H1 (cell line): ENCODE measurements at regions not wholly inside any gene's neighbourhood (a gene's known extent, or its start where the extent isn't known, plus 50 kb on each side); places are given as distances from the start of the nearest gene placed in this dataset.

Experiments used
- CTCF ChIA-PET: fragments of 300-600 bp; sonication (Branson Sonifier 250); formaldehyde crosslinking; loops from one replicate; lab custom pipeline; 2021; ENCODE audit not compliant: partially characterized antibody; lab: Charles Lee
- POLR2A ChIA-PET: fragments of 300-600 bp; sonication (Branson Sonifier 250); formaldehyde crosslinking; loops from one replicate; lab custom pipeline; 2021; ENCODE audit warnings: inconsistent platforms; ENCODE audit not compliant: partially characterized antibody; lab: Charles Lee
- DNase-seq, 2 experiments: peaks; one replicate each; pipeline versions ENCODE4 v3.0.0 to v3.0.0-alpha.2; 2010 to 2022; ENCODE audit warnings: low spot score in 2 of 2, low read depth in 1 of 2, mixed read lengths in 1 of 2
- FAIRE-seq: peaks from 2 replicates; lab custom pipeline; 2011; peaks lifted over from hg19 to GRCh38; lab: Jason Lieb, UNC
- H2AFZ ChIP-seq: 2 replicates; pipeline ENCODE4 v1.8.1; 2012; ENCODE audit warnings: low read length, inconsistent platforms
- H2AK5ac ChIP-seq: 2 replicates; pipeline ENCODE4 v1.6.1; 2013; ENCODE audit warnings: low read depth, low read length
- H2BK120ac ChIP-seq: replicated peaks from 2 replicates; pipeline ENCODE3; 2013; ENCODE audit warnings: low read depth, low read length, inconsistent platforms
- H2BK12ac ChIP-seq: 2 replicates; pipeline ENCODE4 v1.6.1; 2013; ENCODE audit warnings: low read depth, low read length
- H2BK15ac ChIP-seq: 2 replicates; pipeline ENCODE4 v1.6.1; 2013; ENCODE audit warnings: low read length
- H2BK20ac ChIP-seq: 2 replicates; pipeline ENCODE4 v1.6.1; 2013; ENCODE audit warnings: low read length
- H2BK5ac ChIP-seq: 2 replicates; pipeline ENCODE4 v1.6.1; 2013; ENCODE audit warnings: low read depth, low read length
- H3K14ac ChIP-seq: 2 replicates; pipeline ENCODE4 v1.6.1; 2013; ENCODE audit warnings: inconsistent platforms; ENCODE audit not compliant: insufficient read length
- H3K18ac ChIP-seq: 2 replicates; pipeline ENCODE4 v1.6.1; 2013; ENCODE audit warnings: low read length; ENCODE audit errors: extremely low read depth
- H3K23ac ChIP-seq: 2 replicates; pipeline ENCODE4 v1.6.1; 2013; ENCODE audit warnings: inconsistent platforms; ENCODE audit not compliant: insufficient read length
- H3K23me2 ChIP-seq: 2 replicates; pipeline ENCODE4 v1.6.1; 2013; ENCODE audit warnings: low read depth, low read length
- H3K27ac ChIP-seq: 2 replicates; pipeline ENCODE4 v1.6.1; 2011; ENCODE audit warnings: low read depth, low read length, inconsistent platforms
- H3K27me3 ChIP-seq, 4 experiments: replicated peaks in 1 of 4; 1 replicate in 1 of 4; 2 replicates in 3 of 4; pipeline versions ENCODE4 v1.6.1 to v1.8.1; 2011 to 2013; ENCODE audit warnings: low read length in 3 of 4, mild to moderate bottlenecking in 3 of 4, inconsistent platforms in 2 of 4, mixed read lengths in 2 of 4, moderate library complexity in 1 of 4; ENCODE audit not compliant: control insufficient read depth in 3 of 4, insufficient read depth in 3 of 4; ENCODE audit errors: extremely low read depth in 1 of 4
- H3K36me3 ChIP-seq, 4 experiments: 2 replicates each; pipeline versions ENCODE4 v1.6.1 to v1.8.1; 2011 to 2013; ENCODE audit warnings: mild to moderate bottlenecking in 4 of 4, low read length in 3 of 4, moderate library complexity in 2 of 4, control low read depth in 1 of 4, inconsistent platforms in 1 of 4; ENCODE audit not compliant: insufficient read depth in 4 of 4, control insufficient read depth in 2 of 4
- H3K4ac ChIP-seq: replicated peaks from 2 replicates; pipeline ENCODE3; 2013; ENCODE audit warnings: low read length, low read depth, mixed read lengths, inconsistent platforms; ENCODE audit not compliant: insufficient read length
- H3K4me1 ChIP-seq, 4 experiments: replicated peaks in 1 of 4; 1 replicate in 1 of 4; 2 replicates in 3 of 4; pipeline versions ENCODE4 v1.6.1 to v1.8.1; 2011 to 2013; ENCODE audit warnings: low read length in 3 of 4, inconsistent platforms in 2 of 4, mixed read lengths in 1 of 4; ENCODE audit not compliant: insufficient read depth in 4 of 4, control insufficient read depth in 3 of 4
- H3K4me2 ChIP-seq, 2 experiments: 2 replicates each; pipeline versions ENCODE4 v1.6.1 to v1.8.1; 2011 to 2013; ENCODE audit warnings: low read depth in 2 of 2, low read length in 2 of 2, control low read depth in 1 of 2, inconsistent platforms in 1 of 2, mild to moderate bottlenecking in 1 of 2; ENCODE audit not compliant: insufficient read depth in 1 of 2
- H3K4me3 ChIP-seq, 4 experiments: fragments of 200-600, 300-600 bp in 1 of 4; sonication (generic), shearing (Covaris generic), sonication (Bioruptor Twin) in 1 of 4; 2 replicates each; pipeline versions ENCODE4 v1.5.1 to v1.8.1; 2011 to 2016; ENCODE audit warnings: low read length in 4 of 4, low read depth in 3 of 4, control low read depth in 2 of 4, inconsistent platforms in 2 of 4, mild to moderate bottlenecking in 2 of 4, mixed read lengths in 1 of 4, moderate library complexity in 1 of 4; ENCODE audit not compliant: insufficient read depth in 2 of 4; ENCODE audit errors: extremely low read depth in 1 of 4
- H3K56ac ChIP-seq: replicated peaks from 2 replicates; pipeline ENCODE3; 2013; ENCODE audit warnings: low read depth, mild to moderate bottlenecking, mixed read lengths, low read length, inconsistent platforms; ENCODE audit not compliant: insufficient read length
- H3K79me1 ChIP-seq: 2 replicates; pipeline ENCODE4 v1.6.1; 2013; ENCODE audit warnings: low read depth, low read length, control low read depth
- H3K79me2 ChIP-seq, 2 experiments: 2 replicates each; pipeline versions ENCODE4 v1.6.1 to v1.8.1; 2012 to 2013; ENCODE audit warnings: low read length in 2 of 2, mild to moderate bottlenecking in 2 of 2, inconsistent platforms in 1 of 2; ENCODE audit not compliant: insufficient read depth in 2 of 2, control insufficient read depth in 1 of 2
- H3K9ac ChIP-seq, 4 experiments: replicated peaks in 1 of 4; 1 replicate in 1 of 4; 2 replicates in 3 of 4; pipeline versions ENCODE4 v1.6.1 to v1.8.1; 2011 to 2013; ENCODE audit warnings: low read depth in 3 of 4, low read length in 3 of 4, control low read depth in 2 of 4, mild to moderate bottlenecking in 2 of 4, moderate library complexity in 2 of 4, inconsistent platforms in 1 of 4; ENCODE audit errors: extremely low read depth in 1 of 4
- H3K9me3 ChIP-seq, 2 experiments: 2 replicates each; pipeline versions ENCODE4 v1.6.1 to v1.8.1; 2012 to 2013; ENCODE audit warnings: mild to moderate bottlenecking in 2 of 2, moderate library complexity in 2 of 2, control low read depth in 1 of 2, inconsistent platforms in 1 of 2, low read depth in 1 of 2, low read length in 1 of 2, mixed read lengths in 1 of 2; ENCODE audit not compliant: insufficient read depth in 2 of 2
- H4K20me1 ChIP-seq, 2 experiments: replicated peaks in 1 of 2; 2 replicates each; pipeline versions ENCODE3 to v1.8.1; 2011 to 2013; ENCODE audit warnings: inconsistent platforms in 2 of 2, low read length in 2 of 2, mild to moderate bottlenecking in 1 of 2; ENCODE audit not compliant: insufficient read depth in 2 of 2, control insufficient read depth in 1 of 2
- H4K5ac ChIP-seq: 2 replicates; pipeline ENCODE4 v1.6.1; 2013; ENCODE audit warnings: low read length, low read depth, mixed read lengths, inconsistent platforms; ENCODE audit not compliant: insufficient read length
- H4K8ac ChIP-seq: 2 replicates; pipeline ENCODE4 v1.8.0; 2013; ENCODE audit warnings: mild to moderate bottlenecking, moderate library complexity, low read length, inconsistent platforms; ENCODE audit not compliant: insufficient read depth; ENCODE audit errors: extremely low read depth
- H4K91ac ChIP-seq: replicated peaks from 2 replicates; pipeline ENCODE3; 2013; ENCODE audit warnings: low read length, mixed read lengths, inconsistent platforms; ENCODE audit not compliant: insufficient read length
- MAFK ChIP-seq: IDR thresholded peaks from 2 replicates; pipeline ENCODE4 v1.6.1; 2012; ENCODE audit warnings: low read depth, mild to moderate bottlenecking, improper control_type of control experiment, low read length
- SIX5 ChIP-seq: IDR thresholded peaks from 2 replicates; pipeline ENCODE4 v1.6.1; 2011; ENCODE audit warnings: mild to moderate bottlenecking, low read depth, low read length
- WGBS, 2 experiments: shearing (Covaris generic) in 1 of 2; methylation state at CpG; one replicate each; pipeline versions ENCODE4 v1.1.6 to v1.1.7; 2013 to 2015; ENCODE audit warnings: low lambda C conversion rate in 2 of 2, mixed read lengths in 2 of 2, inconsistent platforms in 1 of 2, low coverage in 1 of 2, missing lambda C conversion rate in 1 of 2; ENCODE audit not compliant: insufficient replicate concordance in 2 of 2, insufficient coverage in 1 of 2, insufficient read length in 1 of 2; ENCODE audit errors: extremely low coverage in 1 of 2, missing lambda C conversion rate in 1 of 2; 5-methylcytosine and 5-hydroxymethylcytosine counted together

DNA sequence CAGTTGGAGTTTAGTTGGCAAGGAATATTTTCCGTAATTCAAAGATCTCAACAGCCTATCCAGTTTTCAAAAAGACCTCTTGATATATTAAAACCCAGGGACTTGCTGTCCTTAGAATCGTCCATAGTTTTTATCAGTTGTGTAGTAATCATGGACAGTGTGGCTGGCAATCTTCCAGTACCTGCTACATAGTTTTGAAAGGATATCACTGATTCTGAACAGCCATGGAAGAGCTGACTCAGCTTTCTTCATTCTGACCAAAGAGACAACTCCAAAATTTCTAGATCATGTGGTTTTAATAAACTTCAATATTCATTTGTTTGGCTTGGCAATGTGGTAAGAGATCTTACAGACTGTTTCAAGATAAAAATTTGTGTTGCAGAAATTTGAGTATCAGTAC lies 616.7 kb downstream of the TDRD15 start:
- CTCF ChIA-PET = no interaction called here
- Histone ChIP-seq H4K20me1 (no peaks in the 10 kb centered on the region), H3K36me3 (no peaks in the 10 kb centered on the region), H3K56ac (no peak overlapping the region), H3K9me3 (no peaks in the 10 kb centered on the region), H3K79me2 (no peaks in the 10 kb centered on the region), H3K18ac (no peak overlapping the region), H3K79me1 (no peaks in the 10 kb centered on the region), H2BK12ac (no peak overlapping the region), H3K4me3 (no peak overlapping the region), H3K4me1 (no peaks in the 10 kb centered on the region), H2BK15ac (no peak overlapping the region), H4K8ac (no peak overlapping the region)
- WGBS, 2 experiments = 92% methylated on average over 2 of the region's 2 CpGs; no CpG with 5 or more reads in 1 of the 2 experiments
- no peak for TF ChIP-seq SIX5
- TF ChIP-seq MAFK = peak; percentile 64; the same call in 1 of the 2 replicates
- TF ChIP-seq, all 59 proteins: peak for 1
- Histone ChIP-seq H3K27me3 (no peaks in the 10 kb centered on the region), H3K23me2 (no peaks in the 10 kb centered on the region), H2BK5ac (no peak overlapping the region), H2BK120ac (no peak overlapping the region), H4K91ac (no peak overlapping the region), H2AFZ (no peak overlapping the region), H3K4me2 (no peak overlapping the region), H4K5ac (no peak overlapping the region), H2BK20ac (no peak overlapping the region), H2AK5ac (no peak overlapping the region), H3K4ac (no peak overlapping the region), H3K14ac (no peak overlapping the region), H3K9ac (no peak overlapping the region), H3K23ac (no peak overlapping the region), H3K27ac (no peak overlapping the region)
- no peak for FAIRE-seq
- no peak for DNase-seq
- POLR2A ChIA-PET = no interaction called here
